D341Med (cell line): ENCODE measurements at regions not wholly inside any gene's neighbourhood (a gene's known extent, or its start where the extent isn't known, plus 50 kb on each side); places are given as distances from the start of the nearest gene placed in this dataset.
"Not testable (repeated sequence)": the region's sequence is repeated elsewhere in the genome, so short reads cannot be mapped to it uniquely, and the experiment has no call there.

Source experiments
- DNase-seq: peaks from one replicate; pipeline ENCODE4 v3.0.0; 2012; ENCODE audit warnings: low spot score

DNA sequence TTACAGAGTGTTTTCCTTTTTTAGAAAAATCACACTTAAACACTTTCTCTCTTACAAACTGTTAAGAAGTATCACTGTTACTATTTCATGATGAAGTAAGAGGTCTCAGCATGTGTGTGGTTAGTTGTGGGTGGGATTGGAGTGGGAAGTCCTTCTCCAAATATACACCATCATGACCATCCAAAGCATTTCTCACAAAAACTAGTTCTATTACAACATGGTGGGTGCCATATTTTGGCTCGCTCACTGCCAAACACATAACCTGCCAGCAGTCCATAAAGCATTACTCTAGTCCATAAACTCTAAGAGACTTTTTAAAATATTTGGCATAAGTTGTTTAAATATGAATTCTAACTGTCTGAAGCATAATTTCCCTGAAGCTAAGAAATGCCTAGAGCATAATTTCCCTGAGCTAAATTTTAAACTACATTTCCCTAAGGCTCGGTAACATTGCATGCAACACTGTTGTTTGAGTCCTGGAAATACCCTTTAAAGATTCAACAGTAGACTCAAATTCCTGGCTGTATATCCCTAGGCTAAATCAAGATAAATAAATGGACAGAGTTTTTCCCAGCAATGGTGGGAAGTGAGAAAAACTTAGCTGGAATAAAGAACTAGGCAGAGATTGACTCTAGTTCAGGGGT, 415.0 kb upstream of the INTU start:
- DNase-seq, result no peak

- no peak for DNase-seq
Measured at GRCh38 chr4:127219232-127219631, 413.5 kb upstream of the INTU start.

DNA sequence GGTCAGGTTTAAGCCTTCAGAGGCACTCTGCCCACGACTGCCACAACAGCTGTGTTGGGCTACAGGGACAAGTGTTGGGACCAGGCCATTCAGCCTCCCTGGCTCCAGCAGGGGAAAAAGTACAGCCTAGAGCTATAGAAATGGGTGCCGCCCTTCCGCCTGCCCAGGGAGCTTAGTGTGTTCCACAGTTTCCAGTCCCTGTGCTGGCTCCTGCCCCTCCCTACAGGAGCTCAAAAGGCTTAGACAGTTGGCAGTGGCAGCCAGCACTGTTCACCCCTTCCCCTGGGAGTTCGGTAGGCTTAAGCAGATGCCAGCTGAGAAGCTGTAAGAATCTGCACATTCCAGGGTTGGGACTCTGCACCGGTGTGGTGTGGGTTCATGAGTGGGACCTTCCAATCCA, 408.2 kb upstream of the INTU start:
- peak; percentile 86 for DNase-seq

- DNase-seq, result no peak
Measured at GRCh38 chr4:127229855-127230608, 402.7 kb upstream of the INTU start.

DNA sequence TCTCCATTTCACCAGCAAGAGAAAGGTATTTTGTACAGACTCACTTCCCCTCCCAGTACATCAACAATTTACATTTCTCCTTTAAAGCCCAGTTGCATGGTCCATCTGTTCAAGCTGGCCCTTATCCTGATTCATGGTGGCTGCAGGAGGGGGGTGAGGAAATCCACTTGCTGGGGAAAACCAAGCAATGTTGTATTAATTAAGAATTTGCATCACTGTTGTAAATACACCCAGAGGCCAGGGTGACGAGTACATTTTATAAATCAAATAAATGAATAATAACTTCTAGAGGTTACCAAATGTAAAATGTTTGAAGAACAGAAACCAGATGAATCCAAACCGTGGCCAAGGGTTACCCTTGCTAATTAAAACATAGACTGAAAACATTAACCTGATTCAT, 395.9 kb upstream of the INTU start:
- DNase-seq, result no peak

- DNase-seq, result no peak
Measured at GRCh38 chr4:127237581-127237980, 395.2 kb upstream of the INTU start.

GRCh38 chr4:127238956-127239475, 393.7 kb upstream of the INTU start:
- DNase-seq, result no peak

GRCh38 chr4:127239902-127240763, 392.6 kb upstream of the INTU start:
- DNase-seq, result no peak

- DNase-seq, result no peak
Measured at GRCh38 chr4:127240764-127241105, 392.0 kb upstream of the INTU start.

- DNase-seq, result no peak
Measured at GRCh38 chr4:127244515-127244914, 388.2 kb upstream of the INTU start.

GRCh38 chr4:127246963-127247952, 385.5 kb upstream of the INTU start:
- no peak for DNase-seq

DNA sequence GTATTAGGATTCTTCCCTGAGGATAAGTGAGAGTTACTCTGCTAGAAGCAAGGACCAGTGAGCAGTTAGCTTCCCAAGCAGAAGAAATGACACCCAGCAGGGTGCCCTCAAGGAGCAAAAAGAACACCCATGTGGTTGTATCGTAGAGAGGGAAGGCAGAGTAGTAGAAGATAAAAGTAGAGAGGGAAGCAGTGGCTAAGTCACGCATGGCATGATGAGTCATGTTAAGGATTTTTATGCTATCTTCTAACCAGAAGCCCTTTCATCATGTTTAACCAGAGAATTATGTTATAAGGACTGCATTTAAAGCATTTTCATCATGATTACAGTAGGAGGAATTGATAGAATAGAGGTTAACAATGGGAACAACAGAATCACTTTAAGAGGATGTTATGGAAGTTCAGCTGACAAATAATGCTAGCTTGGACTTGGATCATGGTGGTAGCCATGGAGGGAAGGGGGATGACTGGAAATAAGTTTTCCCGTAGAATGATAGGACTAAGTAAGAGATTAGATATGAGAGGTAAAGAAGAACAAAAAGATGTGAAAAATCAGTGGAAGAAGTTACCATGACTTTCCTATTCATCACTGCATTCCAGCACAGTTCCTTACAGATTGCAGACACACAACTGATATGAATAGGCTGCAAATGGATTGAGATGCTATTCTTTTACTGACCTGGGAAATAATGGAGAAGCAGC, 383.5 kb upstream of the INTU start:
- no peak for DNase-seq

DNA sequence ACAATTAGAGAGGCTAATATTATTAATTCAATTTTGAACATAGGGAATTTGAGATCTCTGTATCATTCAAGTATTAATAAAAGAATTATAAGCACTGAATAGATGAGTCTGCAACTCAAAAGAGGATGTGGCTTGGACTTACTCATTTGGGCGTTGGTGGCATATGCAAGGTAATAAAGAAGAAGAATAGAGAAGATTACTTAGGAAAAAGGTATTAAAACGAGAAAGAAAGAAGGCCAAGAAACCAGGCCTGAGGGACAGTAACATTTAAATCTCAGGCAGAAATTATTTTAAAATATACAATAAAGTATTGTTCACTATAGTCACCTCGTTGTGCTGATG, 383.0 kb upstream of the INTU start:
- no peak for DNase-seq

GRCh38 chr4:127250577-127250976, 382.2 kb upstream of the INTU start:
- no peak for DNase-seq

- no peak for DNase-seq
Measured at GRCh38 chr4:127251423-127251822, 381.3 kb upstream of the INTU start.

DNA sequence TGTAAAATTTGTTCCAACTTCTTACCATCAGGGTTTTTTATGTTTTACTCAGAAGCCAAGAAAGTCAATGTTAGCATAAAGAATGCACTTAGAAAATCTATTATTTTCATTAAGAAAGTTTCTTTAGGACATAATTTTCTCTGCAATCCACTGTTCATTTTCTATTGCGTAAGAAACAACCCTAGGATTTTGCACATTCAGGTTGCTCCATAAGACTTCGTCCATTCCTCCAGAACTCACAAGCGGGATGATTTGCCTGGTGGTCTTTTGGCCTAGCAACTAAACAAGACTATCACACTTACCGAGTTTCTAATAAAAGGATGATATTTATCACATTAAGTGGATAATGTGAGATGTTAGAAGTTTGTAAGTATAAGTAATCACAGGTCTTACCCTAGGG, 376.3 kb upstream of the INTU start:
- no peak for DNase-seq

- no peak for DNase-seq
Measured at GRCh38 chr4:127261476-127261875, 371.3 kb upstream of the INTU start.

DNA sequence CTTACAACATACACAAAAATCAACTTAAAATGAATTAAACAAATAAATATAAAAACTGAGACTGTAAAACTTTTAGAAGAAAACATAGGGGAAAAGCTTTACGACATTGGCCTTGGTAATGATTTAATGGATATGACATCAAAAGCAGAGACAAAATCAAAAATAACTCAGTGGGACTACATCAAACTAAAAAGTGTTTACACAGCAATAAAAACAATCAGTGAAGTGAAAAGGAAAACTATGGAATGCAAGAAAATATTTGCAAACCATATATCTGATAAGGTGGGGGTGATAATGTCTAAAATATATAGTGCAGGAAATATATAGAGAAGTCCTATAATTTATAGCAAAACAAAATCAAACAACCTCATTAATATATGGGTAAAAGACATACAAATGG, 364.4 kb upstream of the INTU start:
- no peak for DNase-seq

DNA sequence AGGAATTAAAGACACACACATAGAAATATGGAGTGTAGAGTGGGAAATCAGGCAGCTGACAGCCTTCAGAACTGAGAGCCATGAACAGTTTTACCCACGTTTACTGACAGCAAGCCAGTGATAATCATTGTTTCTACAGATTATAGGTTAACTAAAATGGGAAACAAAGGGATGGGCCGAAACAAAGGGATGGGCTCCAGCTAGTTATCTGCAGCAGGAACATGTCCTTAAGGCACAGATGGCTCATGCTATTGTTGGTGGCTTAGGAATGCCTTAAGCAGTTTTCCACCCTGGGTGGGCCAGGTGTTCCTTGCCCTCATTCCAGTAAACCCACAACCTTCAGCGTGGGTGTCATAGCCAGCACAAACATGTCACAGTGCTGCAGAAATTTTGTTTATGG, 355.7 kb upstream of the INTU start:
- DNase-seq, result not testable (repeated sequence)

- no peak for DNase-seq
Measured at GRCh38 chr4:127284236-127284635, 348.5 kb upstream of the INTU start.

DNA sequence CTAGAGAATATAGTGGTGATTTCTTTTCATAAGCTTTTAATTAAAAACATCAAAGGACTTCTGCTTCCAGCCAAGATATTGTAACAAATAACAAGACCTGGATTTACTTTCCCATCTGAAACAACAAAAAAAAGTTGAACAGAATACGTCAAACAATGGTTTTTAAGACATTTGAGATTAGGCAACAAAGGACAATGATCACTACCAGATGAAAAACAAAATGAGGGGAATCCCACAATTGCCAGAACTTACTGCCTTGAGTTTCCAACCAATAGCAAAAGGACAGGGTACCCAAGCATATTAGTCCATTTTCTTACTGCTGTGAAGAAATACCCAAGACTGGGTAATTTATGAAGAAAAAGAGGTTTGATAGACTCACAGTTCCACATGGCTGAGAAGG, 341.4 kb upstream of the INTU start:
- no peak for DNase-seq
